Sigmoid colon (tissue), 4 donors: ENCODE measurements at regions not wholly inside any gene's neighbourhood (a gene's known extent, or its start where the extent isn't known, plus 50 kb on each side); places are given as distances from the start of the nearest gene placed in this dataset.

Experiments used
- CTCF ChIP-seq, 4 experiments: fragments of 450-650 bp in 3 of 4; fragments of 200-600 bp in 1 of 4; IDR thresholded peaks; one replicate each; pipeline ENCODE4 v1.5.1; 2016 to 2019; ENCODE audit warnings: antibody characterized with exemption in 4 of 4, mild to moderate bottlenecking in 3 of 4, moderate library complexity in 2 of 4
- POLR2A ChIP-seq, 2 donors: fragments of 450-650 bp; IDR thresholded peaks; one replicate each; pipeline ENCODE4 v1.6.1; 2016; ENCODE audit warnings: antibody characterized with exemption in 2 of 2, mild to moderate bottlenecking in 2 of 2, moderate library complexity in 2 of 2
- POLR2AphosphoS5 ChIP-seq, 4 donors: sonication (generic); formaldehyde crosslinking; IDR thresholded peaks; one replicate each; pipeline ENCODE4 v1.6.1; 2017; ENCODE audit warnings: antibody characterized with exemption in 4 of 4

- TF ChIP-seq CTCF (IDR thresholded peaks at IDR 0.05) (no peak), POLR2AphosphoS5 (IDR thresholded peaks at IDR 0.05) (no peak), POLR2A (IDR thresholded peaks at IDR 0.05) (no peak)
Observed at GRCh38 chr1:213511173-213511572, 460.1 kb downstream of the RPS6KC1 start.
